GM12864 (cell line): ENCODE measurements at regions not wholly inside any gene's neighbourhood (a gene's known extent, or its start where the extent isn't known, plus 50 kb on each side); places are given as distances from the start of the nearest gene placed in this dataset.

Source experiments
- DNase-seq: peaks from one replicate; pipeline ENCODE4 v3.0.0-alpha.2; 2011; ENCODE audit warnings: low read depth
- H3K4me3 ChIP-seq: 2 replicates; pipeline ENCODE4 v1.5.1; 2011; ENCODE audit warnings: mild to moderate bottlenecking, low read depth, low read length, control low read depth
- CTCF ChIP-seq: IDR thresholded peaks from 2 replicates; pipeline ENCODE4 v1.5.1; 2011; ENCODE audit warnings: low read depth, mild to moderate bottlenecking, moderate library complexity, low read length, control low read depth, inconsistent platforms; ENCODE audit errors: missing control alignments

DNA sequence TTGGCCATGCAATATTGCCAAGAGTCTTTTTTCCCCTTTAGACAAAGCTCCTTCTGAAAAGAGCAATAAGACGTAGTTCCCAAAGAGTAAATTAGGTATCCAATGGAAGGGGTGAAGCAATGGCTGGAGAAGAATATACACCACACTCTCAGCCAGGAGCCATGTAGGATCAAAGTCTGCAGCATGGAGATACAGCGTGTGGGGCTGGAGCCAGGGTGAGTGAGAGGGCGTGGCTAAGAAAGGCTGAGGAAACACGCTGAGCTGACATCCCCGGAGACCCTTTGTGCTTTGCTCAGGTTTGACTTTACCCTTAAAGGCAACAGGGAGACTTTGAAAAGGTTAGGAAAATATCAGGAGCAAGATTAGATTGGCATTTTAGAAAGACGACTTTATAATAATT is 87.1 kb upstream of the ELL2 start:
- H3K4me3 ChIP-seq = no peak overlapping the region
- no peak for DNase-seq

GRCh38 chr5:96045888-96046287 is 84.2 kb upstream of the ELL2 start:
- no peak for TF ChIP-seq CTCF
- no peak overlapping the region for H3K4me3 ChIP-seq
- no peak for DNase-seq

More for the DNA sequence above, 87.1 kb upstream of the ELL2 start:
- TF ChIP-seq CTCF = no peak

DNA sequence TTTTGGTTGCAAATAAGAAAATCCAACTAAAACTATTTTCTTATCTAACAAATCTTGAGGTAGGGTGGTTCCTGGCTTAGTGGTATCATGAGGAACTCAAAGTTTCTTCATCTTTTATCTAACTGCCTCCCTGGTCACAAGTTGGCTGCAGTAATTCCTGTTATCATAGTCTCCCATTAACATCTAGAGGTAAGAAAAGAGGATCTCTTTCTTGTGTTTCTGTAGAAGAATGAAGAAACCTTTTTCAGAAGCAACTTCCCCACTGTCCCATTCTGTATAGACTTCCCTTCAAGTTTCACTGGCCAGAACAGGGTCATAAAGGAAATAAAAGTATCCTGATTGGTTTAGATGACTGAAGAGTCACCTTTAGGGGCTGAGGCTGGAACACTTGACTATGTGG is 81.8 kb upstream of the ELL2 start:
- DNase-seq = no peak
- no peak overlapping the region for H3K4me3 ChIP-seq
- no peak for TF ChIP-seq CTCF

GRCh38 chr5:96037128-96037527 is 75.5 kb upstream of the ELL2 start:
- H3K4me3 ChIP-seq = no peak overlapping the region
- no peak for DNase-seq
- no peak for TF ChIP-seq CTCF

DNA sequence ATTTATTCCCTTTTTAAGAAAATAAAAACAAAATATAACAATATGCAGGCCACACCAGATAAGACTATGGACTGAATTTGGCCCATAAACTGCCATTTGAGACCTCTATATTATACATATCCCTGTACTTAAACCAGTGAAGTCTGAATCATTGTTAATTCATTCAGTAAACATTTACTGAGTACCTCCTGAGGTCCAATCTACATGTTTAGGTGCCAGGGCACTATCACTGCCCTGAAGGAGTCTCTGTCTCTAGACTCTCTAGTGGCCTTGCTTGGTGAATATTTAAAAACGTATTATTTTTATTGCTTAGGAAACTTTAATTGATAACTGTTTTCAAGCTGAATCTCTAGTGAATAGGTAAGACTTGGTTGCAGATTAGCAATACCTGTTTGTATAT is 74.7 kb upstream of the ELL2 start:
- no peak overlapping the region for H3K4me3 ChIP-seq
- DNase-seq = no peak
- TF ChIP-seq CTCF = no peak

DNA sequence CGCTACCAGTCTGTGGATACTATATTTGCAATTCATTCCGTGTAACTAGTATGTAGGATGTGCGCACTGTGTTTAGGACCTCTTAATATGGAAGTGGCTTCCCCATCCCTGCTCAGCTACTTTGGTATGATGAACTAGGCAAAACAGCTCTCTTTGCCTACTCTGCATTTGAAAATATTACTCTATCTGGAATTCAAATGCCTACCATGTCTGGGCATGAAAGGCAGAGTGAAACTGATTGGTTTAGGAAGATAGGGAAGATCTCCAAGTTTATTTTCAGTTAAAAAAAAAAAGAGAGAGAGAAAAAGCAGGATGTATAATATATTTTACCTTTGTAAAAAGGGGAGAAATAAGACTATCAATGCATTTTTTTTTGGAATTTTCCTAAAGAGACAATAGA is 74.1 kb upstream of the ELL2 start:
- no peak overlapping the region for H3K4me3 ChIP-seq
- TF ChIP-seq CTCF = no peak
- DNase-seq = no peak

DNA sequence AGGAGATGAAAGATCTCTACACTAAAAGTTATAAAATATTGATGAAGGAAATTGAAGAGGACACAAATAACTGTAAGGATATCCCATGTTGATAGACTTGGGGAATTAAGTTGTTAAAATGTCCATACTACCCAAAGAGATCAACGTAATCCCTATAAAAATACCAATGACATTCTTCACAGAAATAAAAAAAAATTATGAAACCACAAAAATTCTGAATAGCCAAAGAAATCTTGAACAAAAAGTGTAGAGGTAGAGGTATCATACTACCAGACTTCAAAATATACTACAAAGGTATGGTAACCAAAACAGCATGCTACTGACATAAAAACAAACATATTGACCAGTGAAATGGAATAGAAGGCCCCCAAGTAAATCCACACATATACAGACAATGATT is 71.5 kb upstream of the ELL2 start:
- no peak for DNase-seq
- no peak for TF ChIP-seq CTCF
- no peak overlapping the region for H3K4me3 ChIP-seq
